Left ventricle myocardium inferior (tissue), 1 donor: ENCODE measurements at regions not wholly inside any gene's neighbourhood (a gene's known extent, or its start where the extent isn't known, plus 50 kb on each side); places are given as distances from the start of the nearest gene placed in this dataset.

Experiments
- DNase-seq: peaks from one replicate; pipeline ENCODE4 v3.0.0-alpha.2; 2020
- H3K27ac ChIP-seq: fragments of 200-600 bp; replicated peaks from 2 replicates; pipeline ENCODE4 v1.8.0; 2021
- H3K27me3 ChIP-seq: fragments of 200-600 bp; 2 replicates; pipeline ENCODE4 v1.8.0; 2021; ENCODE audit warnings: low read depth
- H3K36me3 ChIP-seq: fragments of 200-600 bp; 2 replicates; pipeline ENCODE4 v1.8.0; 2021
- H3K4me1 ChIP-seq: fragments of 200-600 bp; 2 replicates; pipeline ENCODE4 v1.8.0; 2021
- H3K4me3 ChIP-seq: fragments of 200-600 bp; 2 replicates; pipeline ENCODE4 v1.8.0; 2021; ENCODE audit warnings: mild to moderate bottlenecking, moderate library complexity
- H3K9me3 ChIP-seq: fragments of 200-600 bp; replicated peaks from 2 replicates; pipeline ENCODE4 v1.8.0; 2021
- intact Hi-C: fragments of 100-400 bp; cut with micrococcal nuclease; formaldehyde crosslinking; loops from one replicate; pipeline ENCODE4 v1.11.0; 2022
- TF ChIP-seq, protein P1 (sequence below): fragments of 200-600 bp; IDR thresholded peaks from 2 replicates; pipeline ENCODE4 v1.8.0; 2021; ENCODE audit warnings: antibody characterized with exemption, mild to moderate bottlenecking, borderline replicate concordance
- donor health status: DM: no; HTN: yes; CAD: no; lungs with severe emphysema.

DNA sequence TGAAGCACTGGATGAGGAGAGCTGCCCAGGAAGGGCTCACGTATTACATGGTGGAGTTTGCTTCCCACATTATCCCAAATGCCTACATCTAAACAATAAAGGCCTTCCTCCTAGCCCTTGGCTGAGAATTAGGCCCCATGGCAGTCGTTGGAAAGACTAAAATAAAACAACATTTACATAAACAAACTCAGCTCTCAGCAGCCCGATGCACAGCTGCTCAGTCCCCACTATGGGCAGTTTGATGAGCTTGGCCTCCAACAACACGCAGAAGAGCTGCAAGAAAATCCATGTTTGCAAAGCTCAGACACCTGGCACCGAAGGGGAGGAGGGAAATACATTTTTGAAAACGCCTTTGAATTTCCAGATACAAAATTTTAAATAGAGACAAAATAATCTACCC is 352.4 kb downstream of the EIPR1 start:
- TF ChIP-seq, protein P1, sequence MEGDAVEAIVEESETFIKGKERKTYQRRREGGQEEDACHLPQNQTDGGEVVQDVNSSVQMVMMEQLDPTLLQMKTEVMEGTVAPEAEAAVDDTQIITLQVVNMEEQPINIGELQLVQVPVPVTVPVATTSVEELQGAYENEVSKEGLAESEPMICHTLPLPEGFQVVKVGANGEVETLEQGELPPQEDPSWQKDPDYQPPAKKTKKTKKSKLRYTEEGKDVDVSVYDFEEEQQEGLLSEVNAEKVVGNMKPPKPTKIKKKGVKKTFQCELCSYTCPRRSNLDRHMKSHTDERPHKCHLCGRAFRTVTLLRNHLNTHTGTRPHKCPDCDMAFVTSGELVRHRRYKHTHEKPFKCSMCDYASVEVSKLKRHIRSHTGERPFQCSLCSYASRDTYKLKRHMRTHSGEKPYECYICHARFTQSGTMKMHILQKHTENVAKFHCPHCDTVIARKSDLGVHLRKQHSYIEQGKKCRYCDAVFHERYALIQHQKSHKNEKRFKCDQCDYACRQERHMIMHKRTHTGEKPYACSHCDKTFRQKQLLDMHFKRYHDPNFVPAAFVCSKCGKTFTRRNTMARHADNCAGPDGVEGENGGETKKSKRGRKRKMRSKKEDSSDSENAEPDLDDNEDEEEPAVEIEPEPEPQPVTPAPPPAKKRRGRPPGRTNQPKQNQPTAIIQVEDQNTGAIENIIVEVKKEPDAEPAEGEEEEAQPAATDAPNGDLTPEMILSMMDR, result no peak
- Histone ChIP-seq H3K27me3 (peaks cover 10% of the 10 kb centered on the region), H3K9me3 (no peaks in the 10 kb centered on the region), H3K4me3 (no peak overlapping the region), H3K4me1 (no peaks in the 10 kb centered on the region), H3K27ac (no peak overlapping the region), H3K36me3 (no peaks in the 10 kb centered on the region)
- DNase-seq, result no peak
- intact Hi-C loops, result no loop called here

DNA sequence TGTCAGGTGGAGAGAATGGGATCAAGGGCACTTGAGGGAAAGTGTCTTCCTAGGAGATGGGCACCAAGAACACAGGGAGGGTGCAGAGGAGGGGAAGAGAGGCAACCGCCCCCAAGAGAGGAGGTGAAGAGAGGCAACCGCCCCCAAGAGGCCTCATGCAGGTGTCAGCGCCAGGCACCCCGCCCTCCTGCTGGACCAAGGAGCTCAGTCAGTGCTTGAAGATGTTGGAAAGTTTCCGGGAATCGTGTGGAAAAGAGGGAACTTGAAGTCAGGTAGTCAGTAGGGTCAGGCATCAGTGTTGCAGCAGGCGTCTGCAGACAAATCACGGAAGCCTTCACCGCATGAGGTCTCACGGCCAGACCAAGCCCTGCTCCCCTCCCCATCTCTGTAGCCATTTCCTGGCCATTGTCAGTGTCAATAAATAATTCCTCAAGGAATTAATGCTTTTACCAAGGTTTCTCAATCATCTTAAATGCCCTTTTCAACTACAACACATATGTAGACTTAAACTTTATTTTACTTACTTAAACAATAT is 353.1 kb downstream of the EIPR1 start:
- Histone ChIP-seq H3K27ac (no peak overlapping the region), H3K4me3 (no peak overlapping the region), H3K4me1 (no peaks in the 10 kb centered on the region), H3K9me3 (no peaks in the 10 kb centered on the region), H3K36me3 (no peaks in the 10 kb centered on the region), H3K27me3 (peaks cover 10% of the 10 kb centered on the region)
- intact Hi-C loops, result no loop called here
- TF ChIP-seq, protein P1, result no peak
- no peak for DNase-seq

DNA sequence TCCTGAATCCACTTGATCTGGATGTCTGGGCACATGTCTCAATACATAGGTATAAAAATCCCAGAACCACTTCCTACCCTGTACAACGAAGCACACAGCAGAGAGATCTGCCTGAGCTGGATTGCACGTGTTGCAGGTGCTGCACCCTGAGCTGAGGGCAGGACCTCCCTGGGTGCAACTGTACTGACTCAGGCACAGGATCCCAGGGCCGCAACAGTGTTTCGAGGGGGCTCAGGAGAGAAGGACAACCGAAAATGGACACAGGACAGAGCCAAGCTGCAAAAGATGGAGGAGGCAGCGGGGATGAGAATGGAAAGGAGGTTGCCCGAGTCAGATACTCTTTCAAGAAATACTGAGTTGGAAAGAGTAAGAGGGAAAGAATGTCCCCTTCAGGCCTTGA is 354.1 kb downstream of the EIPR1 start:
- H3K9me3 ChIP-seq, result peaks cover 6% of the 10 kb centered on the region
- TF ChIP-seq, protein P1, result no peak
- peaks cover 10% of the 10 kb centered on the region for H3K27me3 ChIP-seq
- no peaks in the 10 kb centered on the region for H3K4me1 ChIP-seq
- intact Hi-C loops, result no loop called here
- no peak overlapping the region for H3K4me3 ChIP-seq
- no peaks in the 10 kb centered on the region for H3K36me3 ChIP-seq
- no peak for DNase-seq
- H3K27ac ChIP-seq, result no peak overlapping the region

DNA sequence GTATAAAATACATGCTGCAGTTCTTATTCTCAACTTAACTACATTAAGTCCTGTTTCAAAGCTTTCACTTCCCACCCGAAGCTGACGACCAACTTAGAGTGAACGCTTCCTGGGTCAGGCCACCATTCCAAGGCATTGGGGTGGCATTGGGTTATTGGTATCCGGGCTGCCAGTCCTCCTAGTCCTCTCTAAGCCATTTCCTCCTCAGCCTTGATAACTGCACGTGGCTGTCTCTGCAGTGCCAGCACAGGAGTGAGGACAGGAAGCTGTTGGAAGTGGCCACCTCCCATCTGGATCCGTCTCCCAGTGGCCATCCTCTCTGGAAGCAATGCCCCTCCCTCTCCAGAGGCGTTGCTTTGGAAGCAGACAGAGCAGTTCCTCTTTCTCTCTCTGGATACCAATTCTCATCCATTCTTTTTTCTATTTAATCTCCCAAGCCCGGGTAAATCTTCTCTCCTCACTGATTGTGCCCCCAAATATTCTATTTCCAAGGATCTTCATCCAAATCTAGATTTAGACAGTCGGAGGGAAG is 354.7 kb downstream of the EIPR1 start:
- peaks cover 8% of the 10 kb centered on the region for H3K9me3 ChIP-seq
- intact Hi-C loops, result no loop called here
- no peaks in the 10 kb centered on the region for H3K36me3 ChIP-seq
- no peak overlapping the region for H3K4me3 ChIP-seq
- TF ChIP-seq, protein P1, result no peak
- DNase-seq, result no peak
- H3K4me1 ChIP-seq, result no peaks in the 10 kb centered on the region
- H3K27ac ChIP-seq, result no peak overlapping the region
- H3K27me3 ChIP-seq, result peaks cover 10% of the 10 kb centered on the region

GRCh38 chr2:3021720-3022119 is 355.9 kb downstream of the EIPR1 start:
- H3K4me3 ChIP-seq, result no peak overlapping the region
- no peak overlapping the region for H3K27ac ChIP-seq
- TF ChIP-seq, protein P1, result no peak
- H3K9me3 ChIP-seq, result peaks cover 20% of the 10 kb centered on the region
- H3K4me1 ChIP-seq, result no peaks in the 10 kb centered on the region
- intact Hi-C loops, result no loop called here
- H3K36me3 ChIP-seq, result no peaks in the 10 kb centered on the region
- peaks cover 10% of the 10 kb centered on the region for H3K27me3 ChIP-seq
- no peak for DNase-seq
